ENCODE measurements at regions not wholly inside any gene's neighbourhood (a gene's known extent, or its start where the extent isn't known, plus 50 kb on each side); places are given as distances from the start of the nearest gene placed in this dataset.

DNA sequence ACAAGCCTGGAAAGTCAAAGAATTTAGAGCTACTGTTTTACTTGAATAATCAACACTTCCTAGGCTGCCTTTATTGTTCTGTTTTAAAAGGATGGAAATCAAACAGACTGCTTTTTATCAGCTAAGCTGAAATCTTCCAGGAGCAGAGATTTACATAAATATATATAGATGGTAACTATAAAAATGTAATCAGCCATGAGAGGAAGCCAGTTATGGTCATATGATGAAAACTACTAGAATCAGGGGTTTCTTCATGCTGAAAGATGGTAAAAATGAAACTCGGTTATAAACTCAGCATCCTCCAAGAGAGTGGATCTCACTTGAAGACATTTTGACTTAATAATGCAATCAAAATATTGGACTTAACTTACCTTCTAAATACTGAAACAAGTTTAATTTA is 413.0 kb downstream of the GXYLT1 start:
- TF ChIP-seq POLR2A (IDR thresholded peaks at IDR 0.05; ENCODE audit: low read depth, low read length) (no peak), SPI1 (IDR thresholded peaks at IDR 0.05; ENCODE audit: low read depth, low read length) (no peak), POLR2AphosphoS5 (IDR thresholded peaks at IDR 0.05; ENCODE audit: low read depth, low read length) (no peak), PAX5 (IDR thresholded peaks at IDR 0.05; ENCODE audit: insufficient read depth, low read length, severe bottlenecking) (no peak), POU2F2 (IDR thresholded peaks at IDR 0.05; ENCODE audit: low read depth, low read length) (no peak)
